Skeletal muscle cell (primary cell): ENCODE measurements at regions not wholly inside any gene's neighbourhood (a gene's known extent, or its start where the extent isn't known, plus 50 kb on each side); places are given as distances from the start of the nearest gene placed in this dataset.

ENCODE experiments used
- DNase-seq: peaks from one replicate; pipeline ENCODE4 v3.0.0-alpha.2; 2010; ENCODE audit warnings: low read depth
- H3K4me3 ChIP-seq: 2 replicates; pipeline ENCODE4 v1.5.1; 2011; ENCODE audit warnings: low read depth, mild to moderate bottlenecking, control low read depth, low read length, moderate library complexity

GRCh38 chr3:66165660-66166059 lies 55.1 kb upstream of the SLC25A26 start:
- DNase-seq = no peak
- no peak overlapping the region for H3K4me3 ChIP-seq

- no peak for DNase-seq
- H3K4me3 ChIP-seq = no peak overlapping the region
Observed at GRCh38 chr3:66164155-66164554, 56.6 kb upstream of the SLC25A26 start.

- H3K4me3 ChIP-seq = no peak overlapping the region
- DNase-seq = no peak
Observed at GRCh38 chr3:66163222-66163621, 57.6 kb upstream of the SLC25A26 start.

- H3K4me3 ChIP-seq = no peak overlapping the region
- DNase-seq = no peak
Observed at GRCh38 chr3:66162766-66163165, 58.0 kb upstream of the SLC25A26 start.

- H3K4me3 ChIP-seq = no peak overlapping the region
- no peak for DNase-seq
Observed at GRCh38 chr3:66158933-66159683, 61.7 kb upstream of the SLC25A26 start.

- no peak for DNase-seq
- peak overlapping the region; percentile 45 for H3K4me3 ChIP-seq
Observed at GRCh38 chr3:66154444-66154861, 66.3 kb upstream of the SLC25A26 start.

GRCh38 chr3:66153481-66154443 lies 67.0 kb upstream of the SLC25A26 start:
- no peak for DNase-seq
- peak overlapping the region; percentile 45 for H3K4me3 ChIP-seq

GRCh38 chr3:66152336-66152735 lies 68.5 kb upstream of the SLC25A26 start:
- H3K4me3 ChIP-seq = no peak overlapping the region
- DNase-seq = no peak

GRCh38 chr3:66150977-66151376 lies 69.8 kb upstream of the SLC25A26 start:
- H3K4me3 ChIP-seq = no peak overlapping the region
- DNase-seq = no peak

- H3K4me3 ChIP-seq = no peak overlapping the region
- no peak for DNase-seq
Observed at GRCh38 chr3:66149269-66149668, 71.5 kb upstream of the SLC25A26 start.

- no peak overlapping the region for H3K4me3 ChIP-seq
- no peak for DNase-seq
Observed at GRCh38 chr3:66145408-66145733, 75.4 kb upstream of the SLC25A26 start.

GRCh38 chr3:66144568-66145407 lies 76.0 kb upstream of the SLC25A26 start:
- DNase-seq = peak; percentile 26

GRCh38 chr3:66142079-66142478 lies 78.7 kb upstream of the SLC25A26 start:
- DNase-seq = no peak
- H3K4me3 ChIP-seq = no peak overlapping the region

More at GRCh38 chr3:66144568-66145407, 76.0 kb upstream of the SLC25A26 start:
- H3K4me3 ChIP-seq = no peak overlapping the region

- DNase-seq = peak; percentile 60
- no peak overlapping the region for H3K4me3 ChIP-seq
Observed at GRCh38 chr3:66140743-66141372, 79.9 kb upstream of the SLC25A26 start.

- no peak for DNase-seq
Observed at GRCh38 chr3:66140106-66140505, 80.7 kb upstream of the SLC25A26 start.

GRCh38 chr3:66139415-66139814 lies 81.4 kb upstream of the SLC25A26 start:
- H3K4me3 ChIP-seq = no peak overlapping the region
- no peak for DNase-seq

More at GRCh38 chr3:66140106-66140505, 80.7 kb upstream of the SLC25A26 start:
- H3K4me3 ChIP-seq = no peak overlapping the region

GRCh38 chr3:66138336-66139313 lies 82.2 kb upstream of the SLC25A26 start:
- no peak for DNase-seq
- no peak overlapping the region for H3K4me3 ChIP-seq

GRCh38 chr3:66136597-66136996 lies 84.2 kb upstream of the SLC25A26 start:
- no peak overlapping the region for H3K4me3 ChIP-seq
- DNase-seq = no peak
